Adipocyte (in vitro differentiated cells): ENCODE measurements at regions not wholly inside any gene's neighbourhood (a gene's known extent, or its start where the extent isn't known, plus 50 kb on each side); places are given as distances from the start of the nearest gene placed in this dataset.

ENCODE experiments used
- DNase-seq: peaks from one replicate; pipeline ENCODE4 v3.0.0-alpha.2; 2015; ENCODE audit warnings: low read depth
- H3K27me3 ChIP-seq: replicated peaks from 2 replicates; pipeline ENCODE4 v1.7.0; 2013; ENCODE audit warnings: mild to moderate bottlenecking, low read length, moderate library complexity; ENCODE audit not compliant: control insufficient read depth, insufficient read depth
- H3K36me3 ChIP-seq: 2 replicates; pipeline ENCODE4 v1.7.0; 2013; ENCODE audit warnings: low read length, mild to moderate bottlenecking, moderate library complexity; ENCODE audit not compliant: control insufficient read depth, insufficient read depth, severe bottlenecking
- H3K4me1 ChIP-seq: 2 replicates; pipeline ENCODE4 v1.7.0; 2013; ENCODE audit warnings: mild to moderate bottlenecking, low read length, moderate library complexity; ENCODE audit not compliant: control insufficient read depth, insufficient read depth
- H3K4me3 ChIP-seq: 2 replicates; pipeline ENCODE4 v1.7.0; 2013; ENCODE audit warnings: mild to moderate bottlenecking, low read length, moderate library complexity
- H3K9ac ChIP-seq: 2 replicates; pipeline ENCODE4 v1.7.0; 2013; ENCODE audit warnings: mild to moderate bottlenecking, low read length, moderate library complexity
- H3K9me3 ChIP-seq: 2 replicates; pipeline ENCODE4 v1.7.0; 2013; ENCODE audit warnings: mild to moderate bottlenecking, low read length, moderate library complexity; ENCODE audit not compliant: control insufficient read depth

DNA sequence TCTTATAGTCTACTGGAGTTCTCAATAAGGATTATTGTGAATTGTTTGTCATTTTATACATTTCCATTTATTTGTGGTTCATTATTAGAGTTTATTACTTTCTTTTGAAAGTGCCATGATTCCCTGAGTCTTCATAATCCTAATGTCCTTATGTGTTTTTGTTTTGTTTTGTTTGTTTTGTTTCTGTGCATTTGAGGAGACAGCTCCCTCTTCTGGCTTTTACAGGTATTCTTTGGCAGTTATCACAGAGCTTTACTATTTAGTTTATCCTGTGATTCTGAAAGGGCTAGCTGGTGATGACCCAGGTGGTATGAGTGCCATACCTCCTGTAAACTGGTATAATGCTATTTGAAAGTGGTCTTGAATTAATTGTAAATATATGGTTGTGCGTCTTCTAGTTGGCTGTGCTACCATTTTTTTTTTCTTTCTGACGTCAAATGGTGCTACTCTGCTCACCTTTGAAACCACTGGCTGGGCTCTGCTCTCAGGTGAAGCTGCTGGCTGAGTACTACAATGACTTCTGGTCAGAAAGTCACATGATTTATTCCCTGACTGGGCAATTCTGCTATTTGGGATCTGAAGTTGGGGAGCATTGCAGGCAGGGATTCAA lies 751.2 kb downstream of the JRKL start:
- Histone ChIP-seq H3K4me3 (no peak overlapping the region), H3K9me3 (peaks cover 24% of the 10 kb centered on the region), H3K9ac (no peak overlapping the region), H3K4me1 (no peaks in the 10 kb centered on the region), H3K36me3 (no peaks in the 10 kb centered on the region), H3K27me3 (no peaks in the 10 kb centered on the region)
- DNase-seq = peak; percentile 12

DNA sequence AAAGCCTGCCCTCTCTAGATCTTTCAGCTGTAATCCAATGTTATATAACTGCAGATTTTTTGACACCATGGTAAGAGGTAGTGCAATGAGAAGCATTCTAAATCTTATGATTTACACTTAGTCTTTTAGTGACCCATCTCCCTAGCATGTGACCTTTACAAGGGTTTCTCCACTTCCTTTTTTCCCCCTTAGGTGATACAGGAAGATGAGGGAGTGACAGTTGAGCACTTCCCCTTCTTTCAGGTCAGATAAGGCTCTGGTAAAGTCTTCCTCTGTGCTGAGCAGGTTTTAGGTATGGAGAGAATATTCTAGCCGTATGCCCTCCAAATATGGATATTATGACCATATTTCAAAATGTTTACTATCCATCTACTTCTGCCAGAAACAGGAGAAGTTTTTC lies 753.6 kb downstream of the JRKL start:
- Histone ChIP-seq H3K9me3 (peaks cover 14% of the 10 kb centered on the region), H3K27me3 (no peaks in the 10 kb centered on the region), H3K4me1 (no peaks in the 10 kb centered on the region), H3K9ac (no peak overlapping the region), H3K4me3 (no peak overlapping the region), H3K36me3 (no peaks in the 10 kb centered on the region)
- DNase-seq = no peak

DNA sequence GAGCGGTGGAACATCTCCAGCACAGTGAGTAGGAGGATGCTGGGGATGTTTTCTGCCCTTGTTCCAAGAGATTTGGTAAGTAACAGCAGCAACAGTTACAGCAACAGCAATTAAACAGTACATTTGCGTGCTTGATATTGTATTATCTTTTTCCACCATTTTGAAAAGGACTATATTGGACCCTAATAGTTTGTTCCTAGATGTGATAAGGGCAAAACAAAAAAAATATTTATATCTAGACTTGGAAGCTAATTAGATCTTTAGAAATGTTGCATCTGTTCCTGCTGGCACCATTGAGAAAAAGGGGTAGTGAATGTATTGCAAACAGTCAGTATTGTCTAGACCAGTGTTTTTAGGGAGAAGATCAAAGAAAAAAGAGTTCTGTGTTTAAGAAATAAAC lies 759.9 kb downstream of the JRKL start:
- H3K9me3 ChIP-seq = no peaks in the 10 kb centered on the region
- H3K27me3 ChIP-seq = no peaks in the 10 kb centered on the region
- H3K4me3 ChIP-seq = no peak overlapping the region
- DNase-seq = no peak
- no peak overlapping the region for H3K9ac ChIP-seq
- no peaks in the 10 kb centered on the region for H3K36me3 ChIP-seq
- H3K4me1 ChIP-seq = no peaks in the 10 kb centered on the region

DNA sequence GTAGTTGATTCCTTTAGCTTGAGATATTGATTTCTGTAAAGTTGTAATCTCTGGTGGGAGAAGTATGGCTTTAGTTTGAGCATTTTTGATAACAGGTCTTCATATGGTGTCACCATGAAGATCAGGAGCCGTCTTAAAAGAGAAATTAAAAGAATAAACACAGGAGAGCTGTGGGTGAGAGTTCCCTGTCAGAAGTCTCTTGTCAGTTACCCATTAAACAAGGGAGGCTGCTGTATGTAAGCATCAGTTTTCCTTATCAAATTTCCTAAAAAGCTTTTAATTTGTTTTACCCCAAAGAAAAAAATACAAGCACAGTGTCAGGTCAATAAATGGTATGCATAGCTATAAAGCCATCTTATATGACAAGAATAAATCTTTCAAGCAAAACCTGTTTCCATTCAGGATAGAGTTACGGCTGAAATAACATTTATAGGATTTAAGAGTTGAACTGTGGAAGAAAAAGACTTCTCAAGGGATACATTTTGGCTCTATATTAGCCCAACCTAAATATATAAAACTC lies 767.5 kb downstream of the JRKL start:
- Histone ChIP-seq H3K27me3 (no peaks in the 10 kb centered on the region), H3K4me3 (no peak overlapping the region), H3K9ac (no peak overlapping the region), H3K36me3 (no peaks in the 10 kb centered on the region), H3K4me1 (no peaks in the 10 kb centered on the region), H3K9me3 (no peaks in the 10 kb centered on the region)
- DNase-seq = no peak

DNA sequence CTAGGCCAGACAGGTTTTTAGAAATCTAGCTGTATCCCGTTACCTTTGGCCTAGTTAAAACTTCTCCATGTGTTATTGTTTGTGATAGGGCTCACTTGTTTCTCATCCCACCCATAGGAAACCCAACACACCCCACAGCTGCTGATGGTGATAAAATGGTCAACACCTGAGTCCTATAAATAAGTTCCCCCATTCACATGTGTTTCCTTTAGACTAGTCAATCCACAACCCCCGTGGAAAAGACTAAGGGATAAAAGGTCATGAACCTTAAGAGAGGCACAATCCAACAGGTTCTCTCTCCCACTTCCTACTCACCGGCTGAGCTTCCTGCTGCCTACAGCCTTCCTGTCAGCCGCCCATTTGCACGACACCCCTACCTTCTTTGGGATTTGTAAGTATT lies 768.4 kb downstream of the JRKL start:
- Histone ChIP-seq H3K9me3 (no peaks in the 10 kb centered on the region), H3K4me3 (no peak overlapping the region), H3K27me3 (no peaks in the 10 kb centered on the region), H3K36me3 (no peaks in the 10 kb centered on the region), H3K4me1 (no peaks in the 10 kb centered on the region), H3K9ac (no peak overlapping the region)
- DNase-seq = no peak

DNA sequence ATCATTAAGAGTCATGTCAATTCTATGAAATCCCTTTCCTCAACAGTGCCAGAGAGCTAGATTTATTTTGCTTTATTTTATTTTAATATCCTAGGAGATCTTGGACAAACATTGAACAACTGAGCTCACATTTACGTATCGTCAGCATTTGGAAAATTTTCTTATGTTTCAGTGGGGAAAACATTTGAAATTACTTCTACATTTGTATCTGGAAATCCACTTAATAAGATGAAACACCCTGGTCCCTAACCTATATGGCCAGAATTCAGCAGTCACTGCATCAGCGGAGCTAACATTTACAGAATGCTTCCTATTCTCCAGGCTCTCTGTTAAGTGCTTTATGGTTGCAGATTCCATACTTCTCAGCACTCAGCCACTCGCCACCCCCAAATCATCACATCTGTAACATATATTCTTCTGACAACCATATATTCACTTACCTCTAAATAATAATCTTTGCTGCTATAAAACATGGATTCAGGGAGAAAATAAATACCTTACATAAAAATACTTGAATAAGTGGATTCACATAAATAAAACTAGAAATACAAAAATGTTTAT lies 773.9 kb downstream of the JRKL start:
- H3K27me3 ChIP-seq = no peaks in the 10 kb centered on the region
- H3K4me3 ChIP-seq = no peak overlapping the region
- no peak for DNase-seq
- H3K9me3 ChIP-seq = no peaks in the 10 kb centered on the region
- no peaks in the 10 kb centered on the region for H3K4me1 ChIP-seq
- H3K36me3 ChIP-seq = no peaks in the 10 kb centered on the region
- no peak overlapping the region for H3K9ac ChIP-seq

DNA sequence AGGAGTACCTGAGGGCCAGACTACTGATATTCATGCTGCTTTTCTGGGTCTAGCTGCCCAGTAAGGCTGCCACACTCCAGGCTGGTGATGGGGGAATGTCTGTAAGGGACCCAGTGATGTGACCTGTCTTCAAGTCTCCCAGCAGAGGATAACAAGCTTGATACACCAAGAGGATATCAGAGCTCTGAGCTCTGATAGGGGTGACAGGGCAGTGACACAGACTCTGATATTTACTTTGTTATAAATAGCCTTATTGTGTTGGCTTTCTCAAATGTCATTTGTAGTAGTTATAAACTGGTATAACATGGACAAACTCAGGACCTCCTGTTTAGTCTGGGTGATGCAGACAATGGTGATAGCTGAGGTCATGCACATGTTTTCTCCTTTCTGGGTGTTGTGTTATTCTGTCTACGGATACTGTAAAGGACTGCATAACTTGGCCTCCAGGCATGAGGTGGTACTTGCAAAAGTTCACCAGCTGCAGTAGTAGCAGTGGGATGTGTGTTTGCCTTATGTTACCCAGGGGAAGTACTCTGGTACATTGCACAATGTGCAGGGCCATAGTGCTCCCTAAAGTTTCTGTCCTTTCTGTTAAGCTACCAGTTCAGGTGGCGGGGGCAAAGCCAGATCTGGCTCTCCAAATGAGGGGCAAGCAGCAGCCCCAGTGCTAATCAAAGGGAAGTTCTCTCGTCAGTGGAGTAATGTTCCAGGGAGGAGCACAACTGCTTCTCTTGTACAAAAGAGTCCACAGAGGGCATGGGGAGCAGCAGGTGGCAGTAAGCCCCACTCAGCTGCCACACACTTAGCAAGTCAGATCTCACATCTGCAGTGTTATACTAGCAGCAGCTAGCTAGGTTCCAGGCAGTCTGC lies 812.2 kb downstream of the JRKL start:
- Histone ChIP-seq H3K4me3 (no peak overlapping the region), H3K4me1 (no peaks in the 10 kb centered on the region), H3K36me3 (no peaks in the 10 kb centered on the region), H3K9ac (no peak overlapping the region), H3K27me3 (no peaks in the 10 kb centered on the region), H3K9me3 (no peaks in the 10 kb centered on the region)
- no peak for DNase-seq

DNA sequence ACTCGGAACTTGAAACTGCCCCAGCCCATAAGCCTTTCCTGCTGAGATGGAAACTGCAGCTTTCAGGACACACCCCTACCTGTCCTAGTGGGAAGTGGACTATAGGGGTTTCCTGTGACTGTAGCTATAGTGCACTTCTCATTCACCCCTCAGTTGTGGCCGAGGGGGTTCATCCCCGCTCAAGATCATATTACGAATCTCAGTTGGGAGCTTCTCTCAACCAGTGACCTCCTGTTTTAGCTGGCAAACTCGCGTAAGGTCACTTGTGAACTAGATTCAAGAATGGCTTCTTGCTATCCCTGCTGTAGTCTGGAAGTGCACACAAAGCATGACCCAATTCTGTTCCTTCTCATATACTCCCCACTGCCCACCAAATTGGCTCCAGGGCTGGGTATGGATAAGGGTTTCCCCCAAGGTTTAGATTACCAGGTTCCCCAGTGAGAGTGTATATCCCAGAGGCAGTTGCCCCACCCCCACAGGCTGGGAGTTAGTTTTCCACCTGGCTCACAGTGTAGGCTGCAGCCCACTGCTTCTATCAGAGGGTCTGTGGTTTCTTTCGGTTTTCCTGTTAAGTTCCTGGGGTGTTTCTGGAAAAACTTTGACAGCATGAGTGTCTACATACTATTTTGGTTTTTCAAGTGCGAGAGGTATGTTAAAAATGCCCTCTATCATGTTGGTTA lies 812.9 kb downstream of the JRKL start:
- DNase-seq = no peak
- Histone ChIP-seq H3K4me3 (no peak overlapping the region), H3K9ac (no peak overlapping the region), H3K9me3 (no peaks in the 10 kb centered on the region), H3K36me3 (no peaks in the 10 kb centered on the region), H3K27me3 (no peaks in the 10 kb centered on the region), H3K4me1 (no peaks in the 10 kb centered on the region)

DNA sequence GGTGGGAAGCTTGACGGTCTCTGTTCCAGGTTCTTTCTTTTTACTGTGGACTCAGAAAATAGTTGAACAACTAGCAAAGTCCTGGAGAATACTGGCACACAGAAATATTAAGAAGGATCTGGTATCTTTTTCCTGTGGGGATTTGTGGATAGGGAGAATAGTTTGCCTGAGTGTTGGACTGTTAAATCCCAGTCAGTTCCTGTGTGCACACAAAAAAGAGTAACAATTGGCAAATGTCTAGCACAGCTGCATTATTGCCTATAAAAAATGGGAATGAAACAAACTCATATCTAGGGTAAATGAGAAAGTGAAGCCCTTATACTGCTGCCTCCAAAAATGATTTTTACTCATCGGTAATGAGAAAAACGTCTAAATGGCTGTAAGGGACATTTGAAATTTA lies 828.2 kb downstream of the JRKL start:
- Histone ChIP-seq H3K4me1 (no peaks in the 10 kb centered on the region), H3K9ac (no peak overlapping the region), H3K27me3 (no peaks in the 10 kb centered on the region), H3K9me3 (no peaks in the 10 kb centered on the region), H3K4me3 (no peak overlapping the region), H3K36me3 (no peaks in the 10 kb centered on the region)
- DNase-seq = no peak

DNA sequence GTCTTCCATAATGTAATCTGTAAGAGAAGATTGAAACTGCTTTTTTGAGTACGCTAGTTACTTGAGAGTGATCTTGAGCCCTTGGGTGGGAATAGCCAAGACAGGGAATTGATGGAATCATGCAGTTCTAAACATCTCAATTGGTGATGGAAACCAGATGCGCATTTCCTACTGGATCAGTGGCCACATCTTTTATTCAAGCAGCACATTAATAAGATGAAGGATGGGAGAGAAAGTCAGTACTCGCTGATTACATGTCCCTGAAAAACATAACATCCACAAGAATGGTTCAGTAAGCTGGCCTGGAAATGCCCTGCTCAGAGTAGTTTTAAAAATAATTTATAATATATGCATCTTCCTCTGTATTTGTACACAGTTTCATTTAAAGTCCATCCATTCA lies 833.8 kb downstream of the JRKL start:
- Histone ChIP-seq H3K36me3 (no peaks in the 10 kb centered on the region), H3K27me3 (no peaks in the 10 kb centered on the region), H3K4me3 (no peak overlapping the region), H3K9me3 (no peaks in the 10 kb centered on the region), H3K4me1 (no peaks in the 10 kb centered on the region), H3K9ac (no peak overlapping the region)
- DNase-seq = no peak

DNA sequence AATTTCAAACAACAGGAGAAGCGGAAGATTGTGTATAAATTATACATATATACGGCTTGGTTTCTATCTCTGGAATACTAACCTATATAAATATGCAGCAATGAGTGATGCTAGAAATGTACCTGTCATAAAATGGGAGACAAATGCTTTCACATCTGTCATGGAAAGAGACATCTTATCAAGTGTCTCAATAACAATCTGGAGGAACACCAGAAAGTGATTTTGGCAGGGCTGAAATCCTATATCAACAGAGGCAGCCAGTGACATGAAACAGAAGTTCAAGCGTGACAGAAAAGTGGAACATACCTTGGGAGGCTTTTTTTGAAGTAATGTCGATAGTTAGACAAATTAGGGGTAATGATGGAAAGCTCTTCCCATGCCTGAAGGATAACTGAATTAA lies 834.6 kb downstream of the JRKL start:
- Histone ChIP-seq H3K36me3 (no peaks in the 10 kb centered on the region), H3K9me3 (no peaks in the 10 kb centered on the region), H3K4me1 (no peaks in the 10 kb centered on the region), H3K4me3 (no peak overlapping the region), H3K9ac (no peak overlapping the region), H3K27me3 (no peaks in the 10 kb centered on the region)
- no peak for DNase-seq
